HG03103 (cell line): ENCODE measurements at regions not wholly inside any gene's neighbourhood (a gene's known extent, or its start where the extent isn't known, plus 50 kb on each side); places are given as distances from the start of the nearest gene placed in this dataset.
"Not testable (repeated sequence)": the region's sequence is repeated elsewhere in the genome, so short reads cannot be mapped to it uniquely, and the experiment has no call there.

Experiments
- ATAC-seq: cut with Tn5 transposase; IDR thresholded peaks from one replicate; pipeline ENCODE4 v1.9.1; 2021; ENCODE audit warnings: low read depth; ENCODE audit not compliant: unreplicated experiment

- not testable (repeated sequence) for ATAC-seq
These were observed 554.6 kb downstream of the RPIA start for GRCh38 chr2:89246027-89246426.

- not testable (repeated sequence) for ATAC-seq
These were observed 555.1 kb downstream of the RPIA start for GRCh38 chr2:89246620-89247019.

- not testable (repeated sequence) for ATAC-seq
These were observed 563.5 kb downstream of the RPIA start for GRCh38 chr2:89255013-89255412.

- not testable (repeated sequence) for ATAC-seq
These were observed 582.0 kb downstream of the RPIA start for GRCh38 chr2:89273443-89273842.

- ATAC-seq: not testable (repeated sequence)
These were observed 589.1 kb downstream of the RPIA start for GRCh38 chr2:89280536-89280935.

GRCh38 chr2:89286448-89287080 is 595.1 kb downstream of the RPIA start:
- not testable (repeated sequence) for ATAC-seq

GRCh38 chr2:89287084-89287483 is 595.6 kb downstream of the RPIA start:
- ATAC-seq: not testable (repeated sequence)

GRCh38 chr2:89291717-89292298 is 600.3 kb downstream of the RPIA start:
- not testable (repeated sequence) for ATAC-seq

GRCh38 chr2:89293399-89293798 is 601.9 kb downstream of the RPIA start:
- not testable (repeated sequence) for ATAC-seq

- not testable (repeated sequence) for ATAC-seq
These were observed 602.9 kb downstream of the RPIA start for GRCh38 chr2:89294335-89294734.

- ATAC-seq: not testable (repeated sequence)
These were observed 605.4 kb downstream of the RPIA start for GRCh38 chr2:89296820-89297398.

- ATAC-seq: not testable (repeated sequence)
These were observed 607.7 kb downstream of the RPIA start for GRCh38 chr2:89299196-89299595.

- ATAC-seq: not testable (repeated sequence)
These were observed 614.1 kb downstream of the RPIA start for GRCh38 chr2:89305623-89306022.

GRCh38 chr2:89306869-89307637 is 615.6 kb downstream of the RPIA start:
- not testable (repeated sequence) for ATAC-seq

GRCh38 chr2:89318990-89319389 is 627.5 kb downstream of the RPIA start:
- ATAC-seq: not testable (repeated sequence)

GRCh38 chr2:89325894-89326293 is 634.4 kb downstream of the RPIA start:
- not testable (repeated sequence) for ATAC-seq

- ATAC-seq: not testable (repeated sequence)
These were observed 635.0 kb downstream of the RPIA start for GRCh38 chr2:89326455-89326854.

- ATAC-seq: not testable (repeated sequence)
These were observed 637.3 kb downstream of the RPIA start for GRCh38 chr2:89328790-89329189.
